ENCODE measurements at regions not wholly inside any gene's neighbourhood (a gene's known extent, or its start where the extent isn't known, plus 50 kb on each side); places are given as distances from the start of the nearest gene placed in this dataset.

GRCh38 chrX:16511796-16512776, 137.9 kb upstream of the S100G start:
- no peak for TF ChIP-seq CTCF (conservative IDR thresholded peaks at IDR 0.05; ENCODE audit: low read length)
- TF ChIP-seq EZH2phosphoT487 (IDR thresholded peaks at IDR 0.05; ENCODE audit: borderline replicate concordance): no peak

Measured in Loucy (cell line).